ENCODE measurements at regions not wholly inside any gene's neighbourhood (a gene's known extent, or its start where the extent isn't known, plus 50 kb on each side); places are given as distances from the start of the nearest gene placed in this dataset.
"Not testable (repeated sequence)": the region's sequence is repeated elsewhere in the genome, so short reads cannot be mapped to it uniquely, and the experiment has no call there.

DNA sequence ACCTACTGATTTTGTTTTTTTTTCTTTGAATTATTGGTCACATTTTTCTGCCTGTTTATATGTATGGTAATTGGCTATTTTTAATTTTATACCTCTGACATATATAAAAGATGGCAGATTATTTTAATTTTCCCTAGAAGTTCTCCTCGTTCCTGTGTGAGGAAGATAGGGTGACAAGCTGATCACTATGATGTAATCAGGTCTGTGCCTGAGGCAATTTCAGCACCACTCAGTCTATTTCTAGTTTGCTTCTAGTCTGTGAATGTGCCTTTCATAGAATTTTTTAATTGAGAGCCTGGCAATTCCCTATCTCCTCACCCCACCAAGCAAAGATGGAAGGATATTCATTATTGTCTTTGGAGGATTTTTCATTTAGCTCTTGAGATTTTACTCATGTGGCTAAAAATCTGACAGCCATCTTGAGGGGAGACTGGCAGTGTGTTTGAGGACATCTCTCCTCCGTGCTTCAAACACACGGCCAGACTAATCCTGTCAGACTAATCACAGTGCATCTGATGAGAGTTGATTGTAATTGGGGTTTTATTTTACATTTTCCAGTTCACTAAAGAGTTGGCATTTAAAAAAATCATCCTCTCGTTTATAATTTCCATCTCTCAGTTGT lies 500.3 kb downstream of the TRIML1 start:
- H3K36me3 Mint-ChIP-seq, result no peaks in the 10 kb centered on the region
- POLR2A ChIA-PET, result no interaction called here
- H3K27ac Mint-ChIP-seq, result no peak overlapping the region
- H3K27me3 Mint-ChIP-seq, result no peaks in the 10 kb centered on the region
- H3K9me3 Mint-ChIP-seq, result peaks cover under 1 to 16% (median 9%) of the 10 kb centered on the region in 9 donors
- no peak overlapping the region for H3K4me3 Mint-ChIP-seq
- H3K4me1 Mint-ChIP-seq, result no peaks in the 10 kb centered on the region
- ATAC-seq (no peak), DNase-seq (no peak)

DNA sequence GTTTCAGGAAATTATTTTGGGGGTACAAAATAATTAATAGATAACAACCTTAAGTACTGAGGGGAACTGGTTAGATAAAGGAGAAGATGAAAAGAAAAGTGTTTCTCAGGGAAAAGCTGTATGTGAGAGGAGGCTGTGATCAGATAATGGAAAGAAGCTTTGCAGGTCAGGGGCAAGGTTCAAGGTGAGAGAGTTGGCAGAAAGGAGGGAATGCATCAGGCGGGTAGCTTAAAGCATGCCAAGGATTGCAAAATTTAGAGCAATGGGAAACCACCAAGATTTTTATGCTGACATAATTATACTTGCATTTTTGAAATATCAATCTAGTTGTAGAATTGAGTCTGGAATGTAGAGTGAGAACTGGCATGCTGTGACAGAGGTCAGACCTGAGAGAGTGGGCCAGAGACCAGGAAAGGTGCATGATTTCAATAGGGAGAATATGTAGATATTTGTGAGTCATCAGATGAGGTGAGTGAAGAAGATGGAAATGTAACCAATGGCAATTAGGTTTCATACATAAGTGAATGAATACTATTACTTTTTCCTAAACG lies 508.7 kb downstream of the TRIML1 start:
- Mint-ChIP-seq H3K4me3 (no peak overlapping the region), H3K9me3 (peaks cover 0 to 31% (median 7%) of the 10 kb centered on the region in 9 donors), H3K36me3 (no peaks in the 10 kb centered on the region), H3K27ac (no peak overlapping the region), H3K27me3 (no peaks in the 10 kb centered on the region), H3K4me1 (no peaks in the 10 kb centered on the region)
- ATAC-seq (no peak), DNase-seq (no peak)
- POLR2A ChIA-PET, result no interaction called here

- Mint-ChIP-seq H3K9me3 (peaks cover 0 to 31% (median 9%) of the 10 kb centered on the region in 9 donors), H3K36me3 (no peaks in the 10 kb centered on the region), H3K27me3 (no peaks in the 10 kb centered on the region), H3K4me3 (no peak overlapping the region), H3K4me1 (no peaks in the 10 kb centered on the region), H3K27ac (no peak overlapping the region)
- DNase-seq (no peak), ATAC-seq (no peak)
- POLR2A ChIA-PET, result no interaction called here
Observed at GRCh38 chr4:188649635-188650034, 510.4 kb downstream of the TRIML1 start.

DNA sequence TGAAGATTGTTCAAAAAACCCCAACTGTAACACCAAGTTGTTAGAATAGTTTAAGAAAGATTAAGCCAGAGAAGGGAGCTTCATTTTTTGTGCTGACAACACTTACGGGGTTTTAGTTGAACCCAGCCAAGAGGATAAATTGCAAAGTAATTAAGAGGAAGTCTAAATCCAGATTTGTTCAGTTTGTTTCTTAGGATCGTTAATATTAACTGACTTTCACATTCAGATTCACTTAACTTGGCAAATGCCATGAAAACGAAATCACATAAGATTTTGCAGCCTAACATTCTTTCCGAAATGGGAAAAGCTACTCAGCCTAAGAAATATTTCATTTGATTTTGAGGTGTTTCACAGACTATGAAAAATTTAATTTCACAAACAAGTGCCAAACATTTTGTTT lies 511.3 kb downstream of the TRIML1 start:
- H3K4me1 Mint-ChIP-seq, result no peaks in the 10 kb centered on the region
- no peak for DNase-seq
- no peaks in the 10 kb centered on the region for H3K27me3 Mint-ChIP-seq
- peaks cover 0 to 33% (median 11%) of the 10 kb centered on the region in 9 donors for H3K9me3 Mint-ChIP-seq
- POLR2A ChIA-PET, result no interaction called here
- no peak overlapping the region for H3K4me3 Mint-ChIP-seq
- H3K36me3 Mint-ChIP-seq, result no peaks in the 10 kb centered on the region
- H3K27ac Mint-ChIP-seq, result no peak overlapping the region
- no peak for ATAC-seq

DNA sequence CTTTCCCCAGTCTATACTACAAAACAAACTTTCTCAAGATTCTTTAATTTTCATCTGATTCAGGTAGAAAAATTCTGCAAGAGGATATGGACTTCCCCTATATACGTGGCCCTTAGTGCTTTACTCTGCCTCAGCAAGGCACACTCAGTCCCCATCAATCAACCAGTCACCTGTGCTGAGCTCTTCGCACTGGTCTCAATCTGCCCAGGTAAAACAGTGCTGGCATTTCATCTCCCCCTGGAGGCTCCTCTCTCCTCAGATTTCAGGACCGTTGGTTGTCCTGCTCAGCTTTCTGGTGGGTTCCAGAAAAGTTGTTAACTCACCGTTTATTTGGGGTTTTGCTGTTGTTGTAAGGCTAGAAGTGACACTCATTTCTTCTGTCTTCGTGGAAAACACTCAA lies 518.1 kb downstream of the TRIML1 start:
- no peak for DNase-seq
- H3K36me3 Mint-ChIP-seq, result peaks cover 0 to 5% (median 0%) of the 10 kb centered on the region in 3 donors

DNA sequence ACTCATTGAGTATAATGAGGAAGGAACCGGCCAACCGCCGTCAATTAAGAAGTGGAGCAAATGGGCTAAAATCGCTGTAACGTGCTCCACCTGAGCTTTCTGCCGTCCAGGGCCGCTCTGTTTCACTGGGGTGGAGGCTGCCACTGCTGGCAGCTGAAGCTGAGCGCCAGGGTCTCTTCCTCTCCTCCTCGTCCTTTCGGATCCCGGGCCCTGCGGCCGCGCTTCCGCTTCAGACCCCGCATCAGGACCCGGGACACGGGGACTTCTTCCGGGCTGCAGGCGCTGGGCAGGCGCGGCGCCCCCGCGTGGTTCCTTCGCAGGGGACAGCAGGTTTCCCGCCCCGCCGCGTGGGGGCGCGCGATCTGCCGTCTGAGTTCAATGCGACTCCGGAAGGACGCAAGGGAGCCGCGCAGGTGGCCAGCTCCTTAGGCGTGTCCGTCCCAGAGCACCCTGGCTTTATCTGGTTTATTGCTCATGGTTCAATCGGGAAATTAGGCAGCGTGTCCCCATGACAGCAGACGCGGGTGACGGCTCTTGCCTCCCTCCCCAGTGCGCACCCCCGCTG lies 519.8 kb downstream of the TRIML1 start:
- ATAC-seq (no peak), DNase-seq (peak in 1 of 10 donors; percentile 5)
- no peak overlapping the region for H3K4me3 Mint-ChIP-seq
- H3K27ac Mint-ChIP-seq, result no peak overlapping the region
- no peaks in the 10 kb centered on the region for H3K27me3 Mint-ChIP-seq
- POLR2A ChIA-PET, result no interaction called here
- H3K4me1 Mint-ChIP-seq, result no peaks in the 10 kb centered on the region
- H3K9me3 Mint-ChIP-seq, result peaks cover 5 to 37% (median 10%) of the 10 kb centered on the region in 9 donors
- peaks cover 0 to 5% (median 0%) of the 10 kb centered on the region in 3 donors for H3K36me3 Mint-ChIP-seq

More for the DNA sequence above, 518.1 kb downstream of the TRIML1 start:
- Mint-ChIP-seq H3K4me1 (no peaks in the 10 kb centered on the region), H3K27ac (no peak overlapping the region), H3K4me3 (no peak overlapping the region), H3K27me3 (no peaks in the 10 kb centered on the region), H3K9me3 (peaks cover 4 to 30% (median 10%) of the 10 kb centered on the region in 9 donors)
- ATAC-seq, result no peak
- POLR2A ChIA-PET, result no interaction called here

DNA sequence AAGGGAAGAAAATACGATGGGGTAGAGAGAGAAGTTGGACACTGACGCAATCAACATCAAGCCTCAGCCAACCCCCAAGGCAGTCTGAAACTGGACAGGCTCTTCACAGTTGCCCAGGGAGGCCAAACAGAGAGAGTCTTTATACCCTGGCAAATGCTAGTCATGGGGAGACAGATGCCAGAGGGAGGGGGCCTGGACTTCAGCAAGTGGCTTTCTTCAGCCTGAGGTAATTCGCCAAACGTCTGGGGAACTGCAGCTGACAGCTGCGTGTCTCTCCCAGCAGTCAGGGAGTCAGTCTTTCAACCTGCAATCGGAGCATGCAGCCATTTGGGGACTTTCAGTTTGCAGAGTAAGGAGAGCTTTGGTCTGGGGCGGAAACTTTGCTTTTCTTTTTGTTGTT lies 521.6 kb downstream of the TRIML1 start:
- Mint-ChIP-seq H3K27me3 (no peaks in the 10 kb centered on the region), H3K4me3 (no peak overlapping the region), H3K27ac (no peak overlapping the region), H3K9me3 (peaks cover 2 to 37% (median 10%) of the 10 kb centered on the region in 9 donors), H3K4me1 (no peaks in the 10 kb centered on the region), H3K36me3 (peaks cover 0 to 5% (median 0%) of the 10 kb centered on the region in 3 donors)
- no peak for ATAC-seq
- POLR2A ChIA-PET, result no interaction called here
- DNase-seq, result no peak

GRCh38 chr4:188661502-188661901 lies 522.3 kb downstream of the TRIML1 start:
- H3K4me3 Mint-ChIP-seq, result no peak overlapping the region
- POLR2A ChIA-PET, result no interaction called here
- no peak for ATAC-seq

DNA sequence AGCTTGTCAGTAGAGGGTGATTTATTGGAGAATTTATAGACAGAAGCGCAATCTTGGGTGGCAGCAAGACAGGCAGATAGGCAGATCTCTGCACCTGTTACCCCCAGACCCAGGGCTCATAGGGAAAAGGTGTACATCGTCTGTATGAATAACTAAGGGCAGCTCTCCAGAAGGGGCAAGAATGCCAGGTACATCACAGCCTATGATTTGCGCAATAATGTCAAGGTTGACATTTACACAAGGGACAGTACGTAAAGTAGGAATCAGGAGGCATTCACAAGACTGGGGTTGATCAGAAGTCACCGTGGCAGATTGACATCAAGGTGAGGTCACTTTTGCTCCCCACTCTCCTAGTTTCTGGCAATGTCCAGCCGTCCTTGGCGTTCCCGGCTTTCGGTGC lies 524.1 kb downstream of the TRIML1 start:
- peaks cover 0 to 5% (median 0%) of the 10 kb centered on the region in 3 donors for H3K36me3 Mint-ChIP-seq
- no peaks in the 10 kb centered on the region for H3K27me3 Mint-ChIP-seq
- ATAC-seq (no peak), DNase-seq (no peak)
- H3K4me3 Mint-ChIP-seq, result no peak overlapping the region
- peaks cover 2 to 23% (median 10%) of the 10 kb centered on the region in 9 donors for H3K9me3 Mint-ChIP-seq
- no peak overlapping the region for H3K27ac Mint-ChIP-seq
- POLR2A ChIA-PET, result no interaction called here
- no peaks in the 10 kb centered on the region for H3K4me1 Mint-ChIP-seq

More at GRCh38 chr4:188661502-188661901, 522.3 kb downstream of the TRIML1 start:
- Mint-ChIP-seq H3K27ac (no peak overlapping the region), H3K36me3 (peaks cover 0 to 5% (median 0%) of the 10 kb centered on the region in 3 donors), H3K9me3 (peaks cover 2 to 30% (median 10%) of the 10 kb centered on the region in 9 donors), H3K27me3 (no peaks in the 10 kb centered on the region), H3K4me1 (no peaks in the 10 kb centered on the region)
- no peak for DNase-seq

DNA sequence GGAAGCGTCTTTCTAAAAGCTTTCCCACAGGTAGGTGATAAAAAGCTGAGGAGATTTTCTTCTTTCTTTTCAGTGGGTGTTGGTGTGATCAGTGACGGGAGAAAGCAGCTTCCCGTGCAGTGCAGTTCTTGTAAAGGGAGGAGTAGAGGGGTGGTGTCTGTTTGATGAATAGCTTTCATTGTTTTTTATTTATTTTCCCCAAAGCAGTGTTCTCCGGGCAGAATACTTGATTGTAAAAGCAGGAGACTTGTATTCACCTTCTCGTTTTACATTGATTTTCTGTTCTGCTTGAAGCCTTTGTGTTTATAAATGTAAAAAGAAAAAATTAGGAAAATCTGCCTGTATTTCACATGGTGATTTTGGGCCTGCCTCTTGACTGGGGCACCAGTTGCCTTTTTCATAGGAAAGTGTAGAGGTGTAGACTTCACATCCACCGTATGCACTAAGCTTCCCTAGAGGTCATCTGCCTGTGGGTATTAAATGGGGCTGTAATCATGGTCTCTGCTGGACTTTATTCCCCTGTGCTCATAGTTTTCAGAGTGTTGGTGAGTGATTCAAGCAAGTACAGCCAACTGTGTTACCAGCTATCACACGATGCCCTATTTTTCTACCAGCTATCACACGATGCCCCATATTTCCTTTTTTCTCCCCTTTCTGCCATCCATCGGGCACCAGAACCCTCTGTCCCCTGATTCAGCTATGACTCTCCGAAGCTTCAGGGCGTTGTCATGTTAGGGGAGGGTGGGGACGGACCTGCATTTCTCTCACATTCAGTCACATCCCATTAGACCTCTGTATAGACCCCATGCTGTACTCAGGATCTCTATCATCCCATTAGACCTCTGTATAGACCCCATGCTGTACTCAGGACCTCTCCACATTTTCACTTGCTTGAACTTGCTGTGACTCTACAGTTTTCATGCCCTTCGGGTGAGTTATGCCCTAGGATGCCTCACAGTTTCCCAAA lies 526.5 kb downstream of the TRIML1 start:
- Mint-ChIP-seq H3K9me3 (peaks cover 0 to 32% (median 11%) of the 10 kb centered on the region in 9 donors), H3K36me3 (peaks cover 0 to 8% (median 0%) of the 10 kb centered on the region in 3 donors), H3K27me3 (no peaks in the 10 kb centered on the region), H3K4me1 (no peaks in the 10 kb centered on the region), H3K4me3 (no peak overlapping the region), H3K27ac (no peak overlapping the region)
- DNase-seq (no peak), ATAC-seq (no peak)
- POLR2A ChIA-PET, result no interaction called here

- H3K4me3 Mint-ChIP-seq, H3K4me1 Mint-ChIP-seq, POLR2A ChIA-PET, ATAC-seq, DNase-seq, H3K36me3 Mint-ChIP-seq, H3K27me3 Mint-ChIP-seq, H3K27ac Mint-ChIP-seq: not testable (repeated sequence)
- peaks cover 3 to 60% (median 32%) of the 10 kb centered on the region in 9 donors for H3K9me3 Mint-ChIP-seq
Observed at GRCh38 chr4:188678691-188679090, 539.5 kb downstream of the TRIML1 start.

DNA sequence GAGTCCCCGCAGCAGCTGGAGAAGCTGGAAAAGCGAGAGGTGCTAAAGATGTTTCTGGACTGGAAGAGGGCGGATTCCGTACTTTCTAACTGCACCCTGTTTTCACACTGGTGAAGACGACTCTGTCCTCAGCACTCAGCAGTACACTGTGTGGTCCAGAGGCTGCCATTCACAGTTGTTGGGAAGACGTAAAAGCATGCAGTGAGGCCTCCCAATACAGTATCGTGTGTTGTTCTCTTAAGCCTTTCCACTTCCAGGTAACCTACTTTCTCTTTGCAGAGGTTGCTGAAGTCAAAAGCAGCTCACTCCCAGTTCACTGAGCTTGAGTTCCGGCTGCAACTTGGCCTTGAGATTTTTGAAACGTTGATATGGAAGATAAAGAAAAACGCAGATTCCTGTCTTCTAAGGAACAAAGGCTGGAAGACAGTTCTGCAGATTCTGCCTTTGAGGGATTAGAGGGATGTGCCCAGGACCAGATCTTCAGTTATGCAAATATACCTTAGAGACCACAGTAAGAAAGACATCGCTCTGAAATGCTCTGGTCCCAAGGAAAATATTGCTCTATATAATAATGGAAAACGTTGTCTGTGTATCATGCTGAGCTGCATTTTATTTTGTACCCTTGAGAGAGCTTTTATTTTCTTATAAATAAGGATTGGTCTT lies 540.9 kb downstream of the TRIML1 start:
- DNase-seq (no peak), ATAC-seq (no peak)
- Mint-ChIP-seq H3K4me1 (no peaks in the 10 kb centered on the region), H3K9me3 (peaks cover 3 to 46% (median 29%) of the 10 kb centered on the region in 9 donors), H3K27ac (no peak overlapping the region), H3K36me3 (peaks cover 0 to 4% (median 0%) of the 10 kb centered on the region in 3 donors), H3K4me3 (no peak overlapping the region), H3K27me3 (no peaks in the 10 kb centered on the region)
- POLR2A ChIA-PET, result no interaction called here
